ENCODE measurements at regions not wholly inside any gene's neighbourhood (a gene's known extent, or its start where the extent isn't known, plus 50 kb on each side); places are given as distances from the start of the nearest gene placed in this dataset.
"Not testable (repeated sequence)": the region's sequence is repeated elsewhere in the genome, so short reads cannot be mapped to it uniquely, and the experiment has no call there.

- Histone ChIP-seq H3K36me3 (ENCODE audit: insufficient read depth, low read depth, low read length) (no peaks in the 10 kb centered on the region), H3K9ac (ENCODE audit: low read depth, low read length) (no peak overlapping the region), H3K9me3 (ENCODE audit: insufficient read depth, low read depth, low read length) (peaks cover 49% of the 10 kb centered on the region), H3K4me3 (ENCODE audit: low read length) (no peak overlapping the region), H3K27ac (ENCODE audit: low read length) (no peak overlapping the region), H3K4me1 (ENCODE audit: insufficient read depth, low read length) (no peaks in the 10 kb centered on the region), H3K27me3 (ENCODE audit: insufficient read depth, low read length) (no peaks in the 10 kb centered on the region)
Measured at GRCh38 chr12:61290473-61290872, 969.7 kb upstream of the USP15 start.

GRCh38 chr12:61291647-61292046 lies 968.6 kb upstream of the USP15 start:
- H3K9me3 ChIP-seq (ENCODE audit: insufficient read depth, low read depth, low read length), result peaks cover 39% of the 10 kb centered on the region
- H3K9ac ChIP-seq (ENCODE audit: low read depth, low read length), result no peak overlapping the region
- H3K4me3 ChIP-seq (ENCODE audit: low read length), result no peak overlapping the region
- no peaks in the 10 kb centered on the region for H3K4me1 ChIP-seq (ENCODE audit: insufficient read depth, low read length)
- H3K27ac ChIP-seq (ENCODE audit: low read length), result no peak overlapping the region
- no peaks in the 10 kb centered on the region for H3K27me3 ChIP-seq (ENCODE audit: insufficient read depth, low read length)
- H3K36me3 ChIP-seq (ENCODE audit: insufficient read depth, low read depth, low read length), result no peaks in the 10 kb centered on the region

GRCh38 chr12:61294011-61294410 lies 966.2 kb upstream of the USP15 start:
- not testable (repeated sequence) for H3K9ac ChIP-seq (ENCODE audit: low read depth, low read length); H3K4me3 ChIP-seq (ENCODE audit: low read length); H3K27ac ChIP-seq (ENCODE audit: low read length); H3K27me3 ChIP-seq (ENCODE audit: insufficient read depth, low read length); H3K4me1 ChIP-seq (ENCODE audit: insufficient read depth, low read length); H3K36me3 ChIP-seq (ENCODE audit: insufficient read depth, low read depth, low read length)
- peaks cover 17% of the 10 kb centered on the region for H3K9me3 ChIP-seq (ENCODE audit: insufficient read depth, low read depth, low read length)

- H3K4me3 ChIP-seq (ENCODE audit: low read length), result no peak overlapping the region
- H3K36me3 ChIP-seq (ENCODE audit: insufficient read depth, low read depth, low read length), result no peaks in the 10 kb centered on the region
- no peaks in the 10 kb centered on the region for H3K27me3 ChIP-seq (ENCODE audit: insufficient read depth, low read length)
- no peak overlapping the region for H3K9ac ChIP-seq (ENCODE audit: low read depth, low read length)
- no peaks in the 10 kb centered on the region; the same call in 1 of the 2 replicates for H3K4me1 ChIP-seq (ENCODE audit: insufficient read depth, low read length)
- no peak overlapping the region for H3K27ac ChIP-seq (ENCODE audit: low read length)
- H3K9me3 ChIP-seq (ENCODE audit: insufficient read depth, low read depth, low read length), result no peaks in the 10 kb centered on the region
Measured at GRCh38 chr12:61301817-61302216, 958.4 kb upstream of the USP15 start.

- H3K36me3 ChIP-seq (ENCODE audit: insufficient read depth, low read depth, low read length), result no peaks in the 10 kb centered on the region
- no peak overlapping the region for H3K9ac ChIP-seq (ENCODE audit: low read depth, low read length)
- no peak overlapping the region for H3K4me3 ChIP-seq (ENCODE audit: low read length)
- H3K9me3 ChIP-seq (ENCODE audit: insufficient read depth, low read depth, low read length), result no peaks in the 10 kb centered on the region
- H3K4me1 ChIP-seq (ENCODE audit: insufficient read depth, low read length), result no peaks in the 10 kb centered on the region; the same call in 1 of the 2 replicates
- no peak overlapping the region for H3K27ac ChIP-seq (ENCODE audit: low read length)
- no peaks in the 10 kb centered on the region for H3K27me3 ChIP-seq (ENCODE audit: insufficient read depth, low read length)
Measured at GRCh38 chr12:61302282-61302681, 957.9 kb upstream of the USP15 start.

GRCh38 chr12:61308220-61308619 lies 952.0 kb upstream of the USP15 start:
- no peaks in the 10 kb centered on the region for H3K36me3 ChIP-seq (ENCODE audit: insufficient read depth, low read depth, low read length)
- H3K4me1 ChIP-seq (ENCODE audit: insufficient read depth, low read length), result no peaks in the 10 kb centered on the region
- H3K27ac ChIP-seq (ENCODE audit: low read length), result no peak overlapping the region
- H3K9ac ChIP-seq (ENCODE audit: low read depth, low read length), result no peak overlapping the region
- H3K27me3 ChIP-seq (ENCODE audit: insufficient read depth, low read length), result no peaks in the 10 kb centered on the region
- H3K4me3 ChIP-seq (ENCODE audit: low read length), result no peak overlapping the region
- no peaks in the 10 kb centered on the region for H3K9me3 ChIP-seq (ENCODE audit: insufficient read depth, low read depth, low read length)

- H3K4me3 ChIP-seq (ENCODE audit: low read length), result no peak overlapping the region
- H3K27ac ChIP-seq (ENCODE audit: low read length), result no peak overlapping the region
- H3K4me1 ChIP-seq (ENCODE audit: insufficient read depth, low read length), result no peaks in the 10 kb centered on the region
- no peaks in the 10 kb centered on the region for H3K36me3 ChIP-seq (ENCODE audit: insufficient read depth, low read depth, low read length)
- H3K9me3 ChIP-seq (ENCODE audit: insufficient read depth, low read depth, low read length), result peaks cover 8% of the 10 kb centered on the region
- no peak overlapping the region for H3K9ac ChIP-seq (ENCODE audit: low read depth, low read length)
- no peaks in the 10 kb centered on the region for H3K27me3 ChIP-seq (ENCODE audit: insufficient read depth, low read length)
Measured at GRCh38 chr12:61311413-61311812, 948.8 kb upstream of the USP15 start.

- Histone ChIP-seq H3K36me3 (ENCODE audit: insufficient read depth, low read depth, low read length) (no peaks in the 10 kb centered on the region), H3K27me3 (ENCODE audit: insufficient read depth, low read length) (no peaks in the 10 kb centered on the region), H3K4me1 (ENCODE audit: insufficient read depth, low read length) (no peaks in the 10 kb centered on the region), H3K9ac (ENCODE audit: low read depth, low read length) (no peak overlapping the region), H3K4me3 (ENCODE audit: low read length) (no peak overlapping the region), H3K27ac (ENCODE audit: low read length) (no peak overlapping the region), H3K9me3 (ENCODE audit: insufficient read depth, low read depth, low read length) (no peaks in the 10 kb centered on the region)
Measured at GRCh38 chr12:61348871-61349270, 911.3 kb upstream of the USP15 start.

- Histone ChIP-seq H3K9me3 (ENCODE audit: insufficient read depth, low read depth, low read length) (no peaks in the 10 kb centered on the region), H3K36me3 (ENCODE audit: insufficient read depth, low read depth, low read length) (no peaks in the 10 kb centered on the region), H3K4me1 (ENCODE audit: insufficient read depth, low read length) (no peaks in the 10 kb centered on the region), H3K4me3 (ENCODE audit: low read length) (no peak overlapping the region), H3K27me3 (ENCODE audit: insufficient read depth, low read length) (no peaks in the 10 kb centered on the region), H3K27ac (ENCODE audit: low read length) (no peak overlapping the region), H3K9ac (ENCODE audit: low read depth, low read length) (no peak overlapping the region)
Measured at GRCh38 chr12:61355105-61355504, 905.1 kb upstream of the USP15 start.

GRCh38 chr12:61356485-61356884 lies 903.7 kb upstream of the USP15 start:
- no peak overlapping the region for H3K4me3 ChIP-seq (ENCODE audit: low read length)
- H3K9me3 ChIP-seq (ENCODE audit: insufficient read depth, low read depth, low read length), result no peaks in the 10 kb centered on the region
- no peaks in the 10 kb centered on the region for H3K36me3 ChIP-seq (ENCODE audit: insufficient read depth, low read depth, low read length)
- H3K9ac ChIP-seq (ENCODE audit: low read depth, low read length), result no peak overlapping the region
- H3K4me1 ChIP-seq (ENCODE audit: insufficient read depth, low read length), result no peaks in the 10 kb centered on the region
- H3K27me3 ChIP-seq (ENCODE audit: insufficient read depth, low read length), result no peaks in the 10 kb centered on the region
- no peak overlapping the region for H3K27ac ChIP-seq (ENCODE audit: low read length)

GRCh38 chr12:61357496-61357895 lies 902.7 kb upstream of the USP15 start:
- Histone ChIP-seq H3K9ac (ENCODE audit: low read depth, low read length) (no peak overlapping the region), H3K27me3 (ENCODE audit: insufficient read depth, low read length) (no peaks in the 10 kb centered on the region), H3K4me3 (ENCODE audit: low read length) (no peak overlapping the region), H3K4me1 (ENCODE audit: insufficient read depth, low read length) (no peaks in the 10 kb centered on the region), H3K36me3 (ENCODE audit: insufficient read depth, low read depth, low read length) (no peaks in the 10 kb centered on the region), H3K9me3 (ENCODE audit: insufficient read depth, low read depth, low read length) (no peaks in the 10 kb centered on the region), H3K27ac (ENCODE audit: low read length) (no peak overlapping the region)

GRCh38 chr12:61362037-61362436 lies 898.2 kb upstream of the USP15 start:
- Histone ChIP-seq H3K27me3 (ENCODE audit: insufficient read depth, low read length) (no peaks in the 10 kb centered on the region), H3K36me3 (ENCODE audit: insufficient read depth, low read depth, low read length) (no peaks in the 10 kb centered on the region), H3K27ac (ENCODE audit: low read length) (no peak overlapping the region), H3K4me3 (ENCODE audit: low read length) (no peak overlapping the region), H3K4me1 (ENCODE audit: insufficient read depth, low read length) (no peaks in the 10 kb centered on the region), H3K9ac (ENCODE audit: low read depth, low read length) (no peak overlapping the region), H3K9me3 (ENCODE audit: insufficient read depth, low read depth, low read length) (no peaks in the 10 kb centered on the region)

- H3K27ac ChIP-seq (ENCODE audit: low read length), result no peak overlapping the region
- no peaks in the 10 kb centered on the region for H3K36me3 ChIP-seq (ENCODE audit: insufficient read depth, low read depth, low read length)
- H3K4me3 ChIP-seq (ENCODE audit: low read length), result no peak overlapping the region
Measured at GRCh38 chr12:61365001-61365400, 895.2 kb upstream of the USP15 start.

More at GRCh38 chr12:61365001-61365400, 895.2 kb upstream of the USP15 start:
- no peak overlapping the region for H3K9ac ChIP-seq (ENCODE audit: low read depth, low read length)
- no peaks in the 10 kb centered on the region for H3K27me3 ChIP-seq (ENCODE audit: insufficient read depth, low read length)
- H3K9me3 ChIP-seq (ENCODE audit: insufficient read depth, low read depth, low read length), result no peaks in the 10 kb centered on the region
- no peaks in the 10 kb centered on the region for H3K4me1 ChIP-seq (ENCODE audit: insufficient read depth, low read length)

Data from iPS-20b (cell line).